ENCODE measurements at regions not wholly inside any gene's neighbourhood (a gene's known extent, or its start where the extent isn't known, plus 50 kb on each side); places are given as distances from the start of the nearest gene placed in this dataset.
A peak's percentile ranks its signal among the peaks of the same experiment; 100 is the strongest.
"Not testable (repeated sequence)": the region's sequence is repeated elsewhere in the genome, so short reads cannot be mapped to it uniquely, and the experiment has no call there.

DNA sequence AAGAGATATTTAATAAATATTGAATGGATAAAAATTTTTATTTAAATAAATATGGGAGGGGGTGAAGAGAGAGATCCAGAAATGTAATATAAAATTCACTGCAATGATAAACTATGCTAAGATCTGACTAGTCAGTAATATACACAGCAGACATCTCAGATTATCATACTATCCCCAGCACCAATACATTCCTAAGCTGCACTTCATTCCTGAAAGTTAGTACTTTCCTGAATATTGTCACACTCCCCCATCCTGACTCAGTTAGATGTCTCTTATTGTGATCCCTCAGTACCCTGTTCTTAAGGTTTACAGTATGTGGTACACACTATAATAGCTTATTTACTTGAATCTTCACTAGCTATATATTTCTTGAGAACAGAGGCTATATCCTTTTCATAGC, 88.3 kb upstream of the KCNQ5 start:
- DNase-seq (ENCODE audit: low read depth) = no peak

DNA sequence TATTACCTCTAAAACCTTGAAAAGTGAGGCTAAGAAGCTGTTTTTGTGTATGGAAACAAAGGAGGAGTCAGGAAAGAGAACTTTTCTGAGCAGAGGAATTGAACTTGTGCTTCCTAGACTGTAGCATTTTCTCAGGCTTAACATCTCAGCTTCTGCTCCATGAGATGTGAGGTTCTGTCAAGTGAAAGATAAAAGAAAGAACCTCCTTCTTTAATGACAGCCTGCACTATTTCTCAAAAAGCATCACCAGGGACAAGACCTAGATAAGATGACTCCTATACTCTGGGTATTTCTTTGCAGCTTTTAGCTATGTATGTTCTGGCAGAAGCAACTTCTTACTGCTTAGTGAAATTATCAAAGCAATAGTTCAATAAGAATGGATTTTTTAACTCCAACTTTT, 87.6 kb upstream of the KCNQ5 start:
- DNase-seq (ENCODE audit: low read depth) = no peak

DNA sequence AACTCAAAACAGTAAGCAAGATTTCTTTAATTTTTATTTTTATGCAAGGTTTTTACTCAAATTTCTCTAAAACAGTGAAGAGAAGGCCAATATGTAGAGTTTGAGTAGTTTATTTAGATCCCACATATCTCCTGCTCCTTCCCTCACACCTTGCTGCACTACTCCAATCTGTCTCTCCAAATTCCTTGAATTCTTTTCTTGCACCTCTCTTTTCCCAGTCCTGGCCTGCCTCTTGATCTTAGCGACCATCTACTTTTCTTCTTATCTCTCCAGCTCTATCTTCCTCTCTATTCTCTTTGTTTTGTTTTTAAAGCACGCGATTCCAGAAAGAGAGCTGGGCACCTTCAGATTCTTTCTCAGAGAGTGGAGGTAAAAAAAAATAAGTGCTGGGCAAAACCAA, 86.7 kb upstream of the KCNQ5 start:
- DNase-seq (ENCODE audit: low read depth) = no peak

DNA sequence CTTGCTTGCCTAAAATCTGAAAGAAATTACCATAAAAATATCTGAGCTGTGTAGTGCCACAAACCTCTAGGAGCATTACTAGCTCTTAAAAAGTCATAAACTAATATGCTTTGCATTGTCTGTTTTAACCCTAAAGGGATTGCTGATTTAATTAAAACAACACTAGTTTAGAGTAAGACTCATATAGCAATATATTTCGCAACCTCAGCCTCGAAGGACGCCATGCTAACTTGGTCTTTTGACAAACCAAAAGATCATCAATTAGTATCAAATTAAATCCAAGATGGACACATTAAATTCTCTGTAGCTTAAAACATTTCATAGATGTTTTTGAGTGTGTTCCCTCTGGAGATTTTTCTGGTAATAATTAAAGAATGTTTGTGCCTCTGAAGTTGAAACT, 74.8 kb upstream of the KCNQ5 start:
- no peak for DNase-seq (ENCODE audit: low read depth)

DNA sequence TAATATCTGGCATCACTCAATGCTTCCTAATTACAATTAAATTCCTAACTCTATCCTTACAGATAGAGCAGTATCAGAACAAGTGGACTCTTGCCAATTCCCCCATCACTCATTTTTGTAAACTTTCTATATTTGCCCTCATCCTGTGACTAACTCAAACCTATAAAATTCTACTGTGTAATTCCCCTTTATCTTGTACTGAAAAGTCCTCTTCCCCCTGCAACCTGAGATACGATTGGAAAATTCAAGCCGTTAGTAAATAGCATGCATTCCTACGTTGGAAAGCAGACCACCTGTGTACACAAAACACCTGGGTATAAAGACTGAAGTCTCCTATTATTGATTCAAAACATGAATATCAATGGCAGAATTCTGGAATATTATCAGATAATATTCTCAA, 70.4 kb upstream of the KCNQ5 start:
- DNase-seq (ENCODE audit: low read depth) = peak; percentile 15

DNA sequence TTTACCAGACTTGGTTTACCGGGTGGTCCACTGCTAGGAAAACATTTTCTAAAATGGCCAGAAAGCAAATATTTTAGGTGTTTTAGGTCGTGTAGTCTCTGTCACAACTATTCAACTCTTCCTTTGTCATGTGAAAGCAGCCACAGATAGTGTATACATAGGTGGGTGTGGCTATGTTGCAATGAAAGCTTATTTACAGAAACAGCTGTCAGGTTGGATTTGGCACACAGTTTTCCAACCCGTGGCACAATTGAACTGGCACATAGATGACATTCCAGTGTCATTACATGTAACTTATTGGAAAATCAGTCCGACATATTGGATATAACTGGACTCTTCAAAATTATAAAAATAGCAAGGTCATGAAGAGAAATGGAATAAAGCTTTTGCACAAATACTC, 68.9 kb upstream of the KCNQ5 start:
- peak; percentile 60 for DNase-seq (ENCODE audit: low read depth)

DNA sequence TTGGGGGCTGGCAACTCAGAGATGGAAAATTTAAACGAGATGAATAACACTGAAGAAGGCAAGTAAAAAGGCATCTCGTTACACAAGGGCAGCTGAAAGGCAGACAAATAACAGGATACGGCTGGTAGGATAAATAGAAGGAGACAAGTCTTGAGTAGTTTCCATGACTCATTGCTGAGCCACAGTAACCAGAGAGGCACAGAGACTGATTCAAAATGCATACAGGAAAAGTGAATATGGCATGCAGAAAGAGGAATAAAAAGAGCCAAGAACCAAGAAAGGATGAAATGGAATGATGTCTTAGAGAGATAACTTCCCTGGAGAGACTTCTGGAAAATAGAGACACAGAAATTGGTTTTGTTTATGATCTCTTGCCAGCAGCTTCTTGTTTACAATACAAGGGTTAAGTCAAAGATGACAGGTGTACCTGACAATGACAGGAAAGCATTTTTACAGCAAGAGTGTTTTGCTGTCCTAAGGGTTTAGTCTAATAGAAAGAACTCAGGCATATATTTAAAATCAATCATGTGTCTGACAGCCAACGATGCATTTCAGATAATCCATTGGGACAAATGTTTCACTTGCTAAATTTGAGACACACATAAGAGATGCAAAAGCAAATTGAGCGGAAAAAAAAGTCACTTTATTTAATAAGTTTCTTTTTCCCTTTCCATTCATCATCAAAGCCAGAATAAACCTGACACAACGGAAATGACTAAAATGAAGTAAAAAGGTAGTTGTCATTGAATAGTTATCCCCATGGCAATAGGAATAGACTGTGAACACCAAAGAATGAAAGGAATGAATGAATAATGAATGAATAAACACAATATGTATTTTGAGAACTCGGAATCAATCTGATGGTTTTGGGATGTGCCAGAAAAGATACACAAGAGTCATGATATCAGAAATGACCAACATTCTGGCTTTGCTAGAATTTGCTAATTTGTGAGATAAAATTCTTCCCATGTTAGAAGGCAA, 68.0 kb upstream of the KCNQ5 start:
- peak; percentile 92 for DNase-seq (ENCODE audit: low read depth)

DNA sequence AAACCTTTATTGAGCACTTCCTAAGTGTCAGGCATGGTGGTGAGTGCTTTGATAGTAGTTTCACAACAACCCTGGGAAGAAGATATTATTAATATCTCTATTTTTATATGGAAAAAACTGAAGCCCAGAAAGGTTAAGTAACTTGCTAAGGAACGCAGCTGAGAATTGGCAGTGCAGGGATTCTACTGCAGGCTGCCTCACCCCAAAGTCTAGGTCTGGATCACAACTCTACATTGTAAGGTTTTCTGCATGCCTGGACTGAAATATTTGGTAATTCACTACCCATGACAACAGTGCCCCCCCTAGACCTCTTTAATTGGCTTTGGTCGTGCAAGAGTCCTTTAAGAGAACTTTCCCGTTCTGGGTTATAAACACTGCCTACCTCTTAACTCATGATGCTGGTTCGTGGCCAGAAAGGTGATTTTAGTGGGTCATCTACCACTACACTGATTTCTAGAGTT, 67.1 kb upstream of the KCNQ5 start:
- DNase-seq (ENCODE audit: low read depth) = peak; percentile 61

DNA sequence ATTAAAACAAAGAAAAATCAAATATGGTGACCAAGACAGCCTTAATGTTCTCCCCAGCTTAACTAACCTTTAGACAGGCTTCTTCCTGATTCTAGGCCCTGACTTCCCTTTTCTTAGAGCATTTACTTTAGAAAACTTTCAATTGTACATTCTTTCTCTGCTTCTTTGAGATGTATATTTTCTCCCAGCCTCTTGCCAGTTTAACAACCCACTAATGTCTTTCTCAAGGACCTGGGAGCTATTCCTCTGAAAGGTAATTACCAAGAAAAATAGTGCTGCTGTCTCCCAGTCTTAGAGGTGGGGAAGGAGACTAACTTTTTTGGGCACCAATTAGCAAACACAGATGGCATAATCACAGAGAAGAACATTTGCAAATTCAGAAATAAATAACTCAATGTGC, 62.8 kb upstream of the KCNQ5 start:
- DNase-seq (ENCODE audit: low read depth) = no peak

DNA sequence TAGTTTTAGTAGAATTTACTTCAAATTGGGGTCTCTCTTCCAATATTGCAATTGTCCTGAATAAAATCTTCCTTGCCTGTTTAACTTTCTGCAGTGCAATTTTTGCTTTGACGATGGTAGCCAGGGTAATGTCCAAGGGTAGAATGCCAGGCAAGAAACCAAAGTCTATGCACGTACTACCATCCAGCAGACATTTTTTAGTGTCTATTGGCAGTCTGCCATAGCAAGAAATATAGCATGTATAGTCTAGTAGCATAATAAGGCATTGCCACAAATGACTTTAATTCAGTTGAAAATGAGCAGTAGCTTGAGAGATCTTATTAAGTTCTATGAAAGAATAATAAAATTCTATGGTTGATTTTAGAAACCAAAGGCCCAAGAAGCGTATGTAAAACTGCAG, 62.3 kb upstream of the KCNQ5 start:
- DNase-seq (ENCODE audit: low read depth) = no peak

DNA sequence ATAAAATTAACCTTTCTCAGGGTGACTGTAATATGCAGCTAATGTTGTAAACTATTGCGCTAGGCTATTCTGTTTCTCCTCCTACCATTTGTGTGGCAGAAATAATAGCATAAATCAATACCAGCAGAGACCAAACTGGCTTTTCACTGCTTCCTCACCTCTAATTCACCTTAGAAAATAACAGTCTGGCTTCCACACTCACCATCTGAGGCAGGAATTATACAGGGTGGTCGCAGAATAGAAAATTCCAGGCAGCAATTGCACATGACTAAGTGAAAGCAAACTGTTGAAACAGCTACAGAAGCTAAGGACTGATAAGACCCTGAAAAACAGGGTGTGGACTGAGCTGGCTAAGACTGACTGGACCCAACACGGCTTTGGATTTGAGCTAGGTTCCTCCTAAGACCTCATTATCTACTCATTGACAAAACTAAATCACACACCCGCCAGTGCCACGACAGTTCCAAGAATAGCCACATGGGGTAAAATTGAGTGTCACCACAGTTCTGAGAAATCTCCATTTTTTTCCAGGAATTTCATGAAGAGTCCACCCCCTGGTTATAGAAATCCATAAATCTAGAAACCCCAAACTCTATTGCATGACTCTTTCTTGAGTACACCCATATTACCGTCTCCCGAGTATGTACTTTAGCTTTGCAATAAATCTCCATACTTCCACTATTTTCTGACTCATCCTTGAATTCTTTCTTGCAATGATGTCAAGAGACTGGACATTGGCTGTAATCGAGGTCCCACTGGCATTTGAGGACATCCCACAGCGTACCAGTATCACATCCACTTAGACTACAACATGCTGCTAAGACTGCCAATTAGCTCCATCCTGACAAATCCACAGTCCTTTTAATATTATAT, 60.9 kb upstream of the KCNQ5 start:
- no peak for DNase-seq (ENCODE audit: low read depth)

DNA sequence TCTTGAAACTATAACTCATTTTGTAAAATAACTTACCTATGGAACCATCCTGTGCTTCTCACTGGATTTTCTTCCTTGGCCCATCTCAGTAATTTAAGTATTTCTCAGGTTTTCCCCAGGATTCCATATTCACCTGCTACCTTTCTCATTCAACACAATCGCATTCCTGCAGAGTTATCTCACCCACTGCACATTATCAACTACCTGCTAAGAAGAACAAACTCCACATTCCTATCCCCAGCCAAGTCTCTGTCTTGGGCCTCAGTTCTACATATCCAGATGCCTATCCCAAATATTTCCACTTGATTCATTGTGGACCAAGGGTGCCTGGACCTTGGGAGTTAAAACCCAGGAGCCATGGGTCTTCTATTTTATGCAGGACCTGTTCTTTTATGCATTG, 60.2 kb upstream of the KCNQ5 start:
- no peak for DNase-seq (ENCODE audit: low read depth)

DNA sequence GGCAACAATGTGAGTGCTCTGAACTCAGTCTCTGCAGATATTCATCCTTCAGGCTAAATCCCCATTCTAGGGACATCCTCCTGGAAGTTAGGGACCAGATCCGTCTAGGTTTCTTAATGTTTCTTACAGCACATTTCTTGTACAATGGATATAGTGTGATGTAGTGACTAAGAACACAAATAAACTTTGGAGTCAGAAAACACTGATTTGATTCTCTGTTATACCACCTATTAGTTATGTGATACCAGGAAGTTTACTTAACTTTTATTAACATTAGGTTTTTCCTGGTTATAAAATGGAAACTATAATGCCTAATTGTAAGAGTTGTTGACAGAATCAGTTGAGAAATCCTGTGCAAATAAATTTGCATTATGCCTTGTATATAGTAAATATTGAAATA, 57.6 kb upstream of the KCNQ5 start:
- DNase-seq (ENCODE audit: low read depth) = no peak

DNA sequence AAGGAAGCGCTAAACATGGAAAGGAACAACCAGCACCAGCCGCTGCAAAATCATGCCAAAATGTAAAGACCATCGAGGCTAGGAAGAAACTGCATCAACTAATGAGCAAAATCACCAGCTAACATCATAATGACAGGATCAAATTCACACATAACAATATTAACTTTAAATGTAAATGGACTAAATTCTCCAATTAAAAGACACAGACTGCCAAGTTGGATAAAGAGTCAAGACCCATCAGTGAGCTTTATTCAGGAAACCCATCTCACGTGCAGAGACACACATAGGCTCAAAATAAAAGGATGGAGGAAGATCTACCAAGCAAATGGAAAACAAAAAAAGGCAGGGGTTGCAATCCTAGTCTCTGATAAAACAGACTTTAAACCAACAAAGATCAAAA, 49.9 kb upstream of the KCNQ5 start:
- DNase-seq (ENCODE audit: low read depth) = not testable (repeated sequence)

Data from Daoy (cell line).